ENCODE measurements at regions not wholly inside any gene's neighbourhood (a gene's known extent, or its start where the extent isn't known, plus 50 kb on each side); places are given as distances from the start of the nearest gene placed in this dataset.

- no peak for TF ChIP-seq USF1 (IDR thresholded peaks at IDR 0.05; ENCODE audit: borderline replicate concordance, low read depth)
- no peak for TF ChIP-seq TEAD4 (IDR thresholded peaks at IDR 0.05; ENCODE audit: borderline replicate concordance, insufficient read depth)
- no peak for TF ChIP-seq CTCF (IDR thresholded peaks at IDR 0.05)
Measured at GRCh38 chr15:20368974-20369373, 172.6 kb downstream of the GOLGA6L6 start (continued).

- no peaks in the 10 kb centered on the region for H3K79me2 ChIP-seq (ENCODE audit: insufficient read depth)
- DNase-seq = no peak
- H3K4me3 ChIP-seq (ENCODE audit: low read depth in 2 of 2, low read length in 1 of 2) = no peak overlapping the region
- no peaks in the 10 kb centered on the region for H3K4me1 ChIP-seq (ENCODE audit: control insufficient read depth in 1 of 2, insufficient read depth in 2 of 2, low read depth in 1 of 2, low read length in 1 of 2)
- CTCF ChIA-PET = interaction anchor here (0.7 to 1.7 kb wide), 2 partner anchors 10 to 11 kb away, joined by 3 to 5 read pairs; no protein-coding TSS in a partner anchor
- TF ChIP-seq FOXM1 (IDR thresholded peaks at IDR 0.05; ENCODE audit: low read depth) (no peak), CHD2 (IDR thresholded peaks at IDR 0.05; ENCODE audit: low read length, partially characterized antibody) (no peak), TAF1 (IDR thresholded peaks at IDR 0.05; ENCODE audit: borderline replicate concordance, low read depth, low read length) (no peak), FOXJ3 (CRISPR knock-in tag; IDR thresholded peaks at IDR 0.05) (no peak), FOSL2 (IDR thresholded peaks at IDR 0.05; ENCODE audit: borderline replicate concordance, low read depth) (no peak), TCF12 (IDR thresholded peaks at IDR 0.05) (no peak), MXI1 (IDR thresholded peaks at IDR 0.05; ENCODE audit: low read depth, low read length) (no peak), GATA2 (CRISPR knock-in tag; IDR thresholded peaks at IDR 0.05) (no peak), EZH2phosphoT487 (IDR thresholded peaks at IDR 0.05; ENCODE audit: borderline replicate concordance, low read depth) (no peak), TEAD4 (IDR thresholded peaks at IDR 0.05; ENCODE audit: borderline replicate concordance, insufficient read depth) (no peak), EP300 (IDR thresholded peaks at IDR 0.05; ENCODE audit: borderline replicate concordance in 1 of 2, low read depth in 1 of 2, low read length in 1 of 2) (no peak), SMC3 (IDR thresholded peaks at IDR 0.05; ENCODE audit: low read depth, low read length) (no peak), MAX (IDR thresholded peaks at IDR 0.05; ENCODE audit: low read depth) (no peak), CTCF (IDR thresholded peaks at IDR 0.05) (no peak), RCOR1 (IDR thresholded peaks at IDR 0.05; ENCODE audit: low read length) (no peak), USF1 (IDR thresholded peaks at IDR 0.05; ENCODE audit: borderline replicate concordance, low read depth) (no peak), USF2 (IDR thresholded peaks at IDR 0.05; ENCODE audit: borderline replicate concordance, low read depth, low read length) (no peak), IRF3 (IDR thresholded peaks at IDR 0.05; ENCODE audit: low read depth, low read length) (no peak), NRF1 (IDR thresholded peaks at IDR 0.05; ENCODE audit: low read depth, low read length) (no peak), PBX3 (IDR thresholded peaks at IDR 0.05) (no peak)
- POLR2A ChIA-PET = no interaction called here
- H3F3A ChIP-seq (replicated peaks; ENCODE audit: insufficient read depth) = no peaks in the 10 kb centered on the region
- H3K9ac ChIP-seq = no peak overlapping the region
- H3K36me3 ChIP-seq (replicated peaks in 1 of 2; ENCODE audit: control insufficient read depth in 1 of 2, insufficient read depth in 2 of 2, low read length in 1 of 2) = no peaks in the 10 kb centered on the region
- no peak overlapping the region for H3K4me2 ChIP-seq
- H3K27me3 ChIP-seq (ENCODE audit: insufficient read depth) = no peaks in the 10 kb centered on the region
- no peaks in the 10 kb centered on the region; the same call in 1 of the 2 replicates for H3K9me2 ChIP-seq
- H3K9me3 ChIP-seq = no peaks in the 10 kb centered on the region
- no peak overlapping the region for H3K27ac ChIP-seq (ENCODE audit: low read depth in 2 of 2, low read length in 1 of 2)
- no peaks in the 10 kb centered on the region for H4K20me1 ChIP-seq (ENCODE audit: insufficient read depth)
- 46% methylated on average over 2 of the region's 2 CpGs for WGBS (ENCODE audit: low lambda C conversion rate)
- no peak overlapping the region for H2AFZ ChIP-seq (ENCODE audit: low read depth)
Measured at GRCh38 chr15:20367093-20367492, 174.5 kb downstream of the GOLGA6L6 start.
